Heart left ventricle (tissue), 13 donors: ENCODE measurements at regions not wholly inside any gene's neighbourhood (a gene's known extent, or its start where the extent isn't known, plus 50 kb on each side); places are given as distances from the start of the nearest gene placed in this dataset.

Source experiments
- POLR2A ChIP-seq, 2 donors: fragments of 450-650 bp; IDR thresholded peaks; one replicate each; pipeline ENCODE4 v1.6.1; 2017; ENCODE audit warnings: antibody characterized with exemption in 2 of 2, mild to moderate bottlenecking in 2 of 2, moderate library complexity in 2 of 2
- TF ChIP-seq, protein P1 (sequence below), 12 donors: fragments of 200-600 bp; sonication (generic) in 4 of 12; IDR thresholded peaks; one replicate each; pipeline versions ENCODE4 v1.5.0 to v1.8.0; 2018 to 2022; ENCODE audit warnings: antibody characterized with exemption in 12 of 12, mild to moderate bottlenecking in 5 of 12
- donor health status: ischemic (EF 13 %, LVEDD 7.1; RV severe dilation, severe dysfunction).
- donor health status: DM: no; HTN: yes; CAD: no.
- donor health status: DM: no; HTN: no; CAD: no.
- donor health status: ischemic (EF 25% LVEDD 6.9; RV normal size, moderate dysfunction).
- donor health status: ischemic (EF 25% LVEDD 5.7; RV mildly dilated, moderate dysfunction).
- donor health status: ischemic (EF 35%, LVEDD 5.7; RV mildly dilated, moderate dysfunction).
- donor health status: nonischemic (EF 11% LVEDD 7.7; RV severe dilation, severe dysfunction).
- donor health status: DM: yes; HTN: yes; CAD: no.
- donor health status: PGD.
- donor health status: ischemic (EF 29% LVEDD 5.4; RV normal size, mild dysfunction).
- donor health status: nonischemic (EF 23%, LVEDD 6.1; RV moderate dilation, normal function).

DNA sequence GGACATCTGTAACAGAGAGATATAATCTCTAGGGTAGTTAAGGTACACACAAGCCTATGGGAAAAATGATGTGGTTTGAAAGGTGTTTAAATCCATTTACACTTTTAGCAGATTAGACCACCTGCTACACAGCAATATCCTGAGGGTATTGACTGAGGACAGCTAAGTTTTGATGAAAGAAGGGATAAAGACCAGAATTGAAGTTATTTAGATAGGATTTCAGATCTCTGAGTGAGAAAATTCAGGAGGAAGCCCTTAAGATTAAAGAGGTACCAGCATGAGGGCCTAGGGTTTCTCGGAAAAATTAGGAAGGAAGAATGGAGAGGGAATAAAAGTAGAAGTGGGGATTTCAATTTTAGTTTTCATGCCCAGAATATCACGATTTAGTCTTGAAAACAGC is 267.3 kb downstream of the COX7C start:
- TF ChIP-seq, protein P1, sequence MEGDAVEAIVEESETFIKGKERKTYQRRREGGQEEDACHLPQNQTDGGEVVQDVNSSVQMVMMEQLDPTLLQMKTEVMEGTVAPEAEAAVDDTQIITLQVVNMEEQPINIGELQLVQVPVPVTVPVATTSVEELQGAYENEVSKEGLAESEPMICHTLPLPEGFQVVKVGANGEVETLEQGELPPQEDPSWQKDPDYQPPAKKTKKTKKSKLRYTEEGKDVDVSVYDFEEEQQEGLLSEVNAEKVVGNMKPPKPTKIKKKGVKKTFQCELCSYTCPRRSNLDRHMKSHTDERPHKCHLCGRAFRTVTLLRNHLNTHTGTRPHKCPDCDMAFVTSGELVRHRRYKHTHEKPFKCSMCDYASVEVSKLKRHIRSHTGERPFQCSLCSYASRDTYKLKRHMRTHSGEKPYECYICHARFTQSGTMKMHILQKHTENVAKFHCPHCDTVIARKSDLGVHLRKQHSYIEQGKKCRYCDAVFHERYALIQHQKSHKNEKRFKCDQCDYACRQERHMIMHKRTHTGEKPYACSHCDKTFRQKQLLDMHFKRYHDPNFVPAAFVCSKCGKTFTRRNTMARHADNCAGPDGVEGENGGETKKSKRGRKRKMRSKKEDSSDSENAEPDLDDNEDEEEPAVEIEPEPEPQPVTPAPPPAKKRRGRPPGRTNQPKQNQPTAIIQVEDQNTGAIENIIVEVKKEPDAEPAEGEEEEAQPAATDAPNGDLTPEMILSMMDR (IDR thresholded peaks at IDR 0.05) = no peak
- TF ChIP-seq POLR2A (IDR thresholded peaks at IDR 0.05) = no peak
